ENCODE measurements at regions not wholly inside any gene's neighbourhood (a gene's known extent, or its start where the extent isn't known, plus 50 kb on each side); places are given as distances from the start of the nearest gene placed in this dataset.

- no peak overlapping the region for H3K4me3 ChIP-seq (replicated peaks in 1 of 2; ENCODE audit: low read depth in 1 of 2, low read length in 2 of 2)
- DNase-seq (ENCODE audit: low read depth, low spot score) (no peak), ATAC-seq (no peak)
- H4K20me1 ChIP-seq (ENCODE audit: insufficient read depth): no peaks in the 10 kb centered on the region
- no peaks in the 10 kb centered on the region for H3K36me3 ChIP-seq (ENCODE audit: control insufficient read depth in 1 of 2, insufficient read depth in 2 of 2, low read length in 2 of 2)
- H3K27me3 ChIP-seq (ENCODE audit: insufficient read depth, low read length): peaks cover 9% of the 10 kb centered on the region
- RAD21 ChIA-PET (ENCODE audit: low non-redundant PET in 1 of 2, low total read pairs in 2 of 2, uncharacterized antibody in 2 of 2, unreplicated experiment in 2 of 2): no interaction called here
- no peak overlapping the region for H3K27ac ChIP-seq (ENCODE audit: low read depth, low read length)
- no peaks in the 10 kb centered on the region for H3K9me3 ChIP-seq (ENCODE audit: control insufficient read depth in 1 of 2, insufficient read depth in 1 of 2, low read depth in 1 of 2, low read length in 2 of 2)
- no peak overlapping the region for H3K4me2 ChIP-seq (ENCODE audit: low read length)
- no peaks in the 10 kb centered on the region for H3K9me2 ChIP-seq (ENCODE audit: insufficient read depth)
- intact Hi-C loops (cut with micrococcal nuclease): loop anchor here (5.0 kb wide), 1 partner anchor 52 kb away; no protein-coding TSS in a partner anchor
- POLR2A ChIA-PET: no interaction called here
- no TSS peak for BruUV-seq (replicated peaks)
- H3K9ac ChIP-seq (ENCODE audit: low read length): no peak overlapping the region
- CTCF ChIA-PET: no interaction called here
- TF ChIP-seq ELF1 (IDR thresholded peaks at IDR 0.05; ENCODE audit: borderline replicate concordance, low read depth) (no peak), CBX3 (IDR thresholded peaks at IDR 0.05; ENCODE audit: low read depth) (no peak), POLR2A (IDR thresholded peaks at IDR 0.05; ENCODE audit: borderline replicate concordance, extremely low read depth, insufficient read depth, insufficient read length) (no peak), ZBTB33 (IDR thresholded peaks at IDR 0.05; ENCODE audit: extremely low read depth, insufficient replicate concordance, low read length) (no peak), SIN3A (IDR thresholded peaks at IDR 0.05; ENCODE audit: low read depth) (no peak), EGR1 (IDR thresholded peaks at IDR 0.05; ENCODE audit: low read depth) (no peak), SP1 (IDR thresholded peaks at IDR 0.05; ENCODE audit: low read depth) (no peak), FOSL1 (IDR thresholded peaks at IDR 0.05; ENCODE audit: low read depth) (no peak), YY1 (IDR thresholded peaks at IDR 0.05; ENCODE audit: extremely low read depth, insufficient replicate concordance, low read depth, low read length) (no peak), EZH2 (IDR thresholded peaks at IDR 0.05) (no peak), SRF (IDR thresholded peaks at IDR 0.05; ENCODE audit: low read depth) (no peak), ZNF274 (IDR thresholded peaks at IDR 0.05; ENCODE audit: low read depth, low read length) (no peak)
- no peak overlapping the region for H2AFZ ChIP-seq (ENCODE audit: low read depth, low read length, poor library complexity, severe bottlenecking)
- no peaks in the 10 kb centered on the region for H3K79me2 ChIP-seq (ENCODE audit: insufficient read depth, low read length)
- H3K4me1 ChIP-seq (ENCODE audit: control insufficient read depth in 1 of 2, insufficient read depth in 2 of 2, low read length in 2 of 2): no peaks in the 10 kb centered on the region
Measured at GRCh38 chr9:87160148-87161102, 213.1 kb upstream of the GAS1 start.

Data from HCT116 (cell line).